ENCODE measurements at regions not wholly inside any gene's neighbourhood (a gene's known extent, or its start where the extent isn't known, plus 50 kb on each side); places are given as distances from the start of the nearest gene placed in this dataset.
A peak's percentile ranks its signal among the peaks of the same experiment; 100 is the strongest.

GRCh38 chr1:229756666-229757065 is 130.6 kb downstream of the URB2 start:
- ChIA-PET POLR2A (no interaction called here), CTCF (no interaction called here)
- Histone ChIP-seq H3K36me3 (ENCODE audit: control insufficient read depth, insufficient read depth, low read length) (no peaks in the 10 kb centered on the region), H3K4me3 (ENCODE audit: low read depth, low read length) (no peak overlapping the region), H3K27me3 (ENCODE audit: control insufficient read depth, insufficient read depth, low read length) (no peaks in the 10 kb centered on the region)
- TF ChIP-seq, protein P1, sequence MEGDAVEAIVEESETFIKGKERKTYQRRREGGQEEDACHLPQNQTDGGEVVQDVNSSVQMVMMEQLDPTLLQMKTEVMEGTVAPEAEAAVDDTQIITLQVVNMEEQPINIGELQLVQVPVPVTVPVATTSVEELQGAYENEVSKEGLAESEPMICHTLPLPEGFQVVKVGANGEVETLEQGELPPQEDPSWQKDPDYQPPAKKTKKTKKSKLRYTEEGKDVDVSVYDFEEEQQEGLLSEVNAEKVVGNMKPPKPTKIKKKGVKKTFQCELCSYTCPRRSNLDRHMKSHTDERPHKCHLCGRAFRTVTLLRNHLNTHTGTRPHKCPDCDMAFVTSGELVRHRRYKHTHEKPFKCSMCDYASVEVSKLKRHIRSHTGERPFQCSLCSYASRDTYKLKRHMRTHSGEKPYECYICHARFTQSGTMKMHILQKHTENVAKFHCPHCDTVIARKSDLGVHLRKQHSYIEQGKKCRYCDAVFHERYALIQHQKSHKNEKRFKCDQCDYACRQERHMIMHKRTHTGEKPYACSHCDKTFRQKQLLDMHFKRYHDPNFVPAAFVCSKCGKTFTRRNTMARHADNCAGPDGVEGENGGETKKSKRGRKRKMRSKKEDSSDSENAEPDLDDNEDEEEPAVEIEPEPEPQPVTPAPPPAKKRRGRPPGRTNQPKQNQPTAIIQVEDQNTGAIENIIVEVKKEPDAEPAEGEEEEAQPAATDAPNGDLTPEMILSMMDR (IDR thresholded peaks at IDR 0.05; ENCODE audit: insufficient read depth, low read depth, low read length), result no peak
- DNase-seq (ENCODE audit: low read depth), result peak; percentile 51

DNA sequence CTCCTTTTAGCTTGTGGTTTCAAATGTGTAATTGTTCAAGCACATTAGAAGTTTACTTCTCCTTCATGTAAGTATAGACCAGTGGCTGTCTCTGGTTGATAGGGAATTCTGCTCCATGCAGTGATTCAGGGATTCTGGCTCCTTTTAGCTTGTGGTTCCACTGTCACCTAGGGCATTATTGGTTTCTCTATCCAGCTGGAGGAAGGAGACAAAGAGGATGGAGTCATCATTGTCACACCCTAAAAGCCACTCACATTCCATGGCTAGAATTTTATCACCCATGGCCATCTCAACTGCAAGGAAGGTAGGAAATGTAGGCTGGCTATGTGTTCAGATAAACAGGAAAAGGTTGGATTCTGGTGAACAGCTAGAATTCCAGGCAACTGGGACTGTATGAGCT is 131.2 kb downstream of the URB2 start:
- TF ChIP-seq, protein P1 (IDR thresholded peaks at IDR 0.05; ENCODE audit: insufficient read depth, low read depth, low read length), result no peak
- ChIA-PET POLR2A (no interaction called here), CTCF (no interaction called here)
- H3K36me3 ChIP-seq (ENCODE audit: control insufficient read depth, insufficient read depth, low read length), result no peaks in the 10 kb centered on the region
- H3K27me3 ChIP-seq (ENCODE audit: control insufficient read depth, insufficient read depth, low read length), result no peaks in the 10 kb centered on the region
- no peak overlapping the region for H3K4me3 ChIP-seq (ENCODE audit: low read depth, low read length)
- DNase-seq (ENCODE audit: low read depth), result no peak

DNA sequence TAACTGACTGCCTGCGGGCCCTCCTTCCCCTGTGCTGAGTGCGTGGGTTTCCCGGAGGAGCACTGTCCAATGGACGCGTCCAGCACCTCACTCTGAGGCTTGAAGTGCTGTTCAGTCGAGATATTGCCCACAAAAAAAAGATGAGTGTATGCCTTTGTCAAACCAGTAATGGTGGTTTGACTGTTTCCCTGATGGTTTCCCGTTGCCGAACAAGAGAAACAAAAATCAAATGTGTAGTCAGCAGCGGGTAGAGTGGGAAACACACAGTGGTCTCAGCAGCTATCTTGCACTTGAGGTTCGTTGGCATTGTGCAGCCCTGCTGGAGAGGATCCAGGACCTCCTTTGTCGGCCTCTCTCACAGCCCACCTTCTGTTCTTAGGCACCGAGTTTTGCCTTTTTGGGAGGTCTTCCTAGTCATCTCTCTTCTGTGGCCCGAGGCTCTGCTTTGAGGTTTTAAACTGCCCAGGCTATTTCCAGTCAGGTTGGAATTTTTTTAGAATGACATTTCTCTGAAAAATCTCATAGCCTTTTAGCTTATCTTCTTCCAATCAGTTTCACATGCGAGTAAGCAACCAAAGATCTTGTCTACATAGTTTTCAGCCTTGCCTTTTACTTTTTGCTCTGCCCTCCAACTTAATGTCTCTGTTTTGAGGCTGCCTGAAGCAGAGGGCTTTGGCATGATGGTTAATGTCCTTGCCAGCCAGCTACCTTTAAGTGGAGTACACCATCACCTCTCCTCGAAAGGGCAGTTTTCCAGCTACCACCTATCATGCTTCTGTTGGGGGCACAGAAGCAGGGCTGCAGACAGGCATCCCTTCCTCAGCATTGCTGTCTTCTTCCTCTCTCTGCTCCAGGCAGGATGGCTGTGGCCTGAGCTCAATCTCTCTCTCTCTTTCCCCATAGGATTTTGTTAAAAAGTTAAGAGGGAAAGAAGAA is 132.3 kb downstream of the URB2 start:
- no peaks in the 10 kb centered on the region for H3K36me3 ChIP-seq (ENCODE audit: control insufficient read depth, insufficient read depth, low read length)
- TF ChIP-seq, protein P1 (IDR thresholded peaks at IDR 0.05; ENCODE audit: insufficient read depth, low read depth, low read length), result no peak
- DNase-seq (ENCODE audit: low read depth), result peak; percentile 47
- H3K27me3 ChIP-seq (ENCODE audit: control insufficient read depth, insufficient read depth, low read length), result no peaks in the 10 kb centered on the region
- H3K4me3 ChIP-seq (ENCODE audit: low read depth, low read length), result no peak overlapping the region
- CTCF ChIA-PET, result no interaction called here
- POLR2A ChIA-PET, result no interaction called here

- H3K4me3 ChIP-seq (ENCODE audit: low read depth, low read length), result no peak overlapping the region
- TF ChIP-seq, protein P1 (IDR thresholded peaks at IDR 0.05; ENCODE audit: insufficient read depth, low read depth, low read length), result no peak
- peak; percentile 19 for DNase-seq (ENCODE audit: low read depth)
- CTCF ChIA-PET, result no interaction called here
- no peaks in the 10 kb centered on the region for H3K27me3 ChIP-seq (ENCODE audit: control insufficient read depth, insufficient read depth, low read length)
- POLR2A ChIA-PET, result no interaction called here
- no peaks in the 10 kb centered on the region for H3K36me3 ChIP-seq (ENCODE audit: control insufficient read depth, insufficient read depth, low read length)
These were observed 133.0 kb downstream of the URB2 start for GRCh38 chr1:229759037-229759435.

- TF ChIP-seq, protein P1 (IDR thresholded peaks at IDR 0.05; ENCODE audit: insufficient read depth, low read depth, low read length), result no peak
- POLR2A ChIA-PET, result no interaction called here
- no peaks in the 10 kb centered on the region for H3K36me3 ChIP-seq (ENCODE audit: control insufficient read depth, insufficient read depth, low read length)
- H3K4me3 ChIP-seq (ENCODE audit: low read depth, low read length), result no peak overlapping the region
- H3K27me3 ChIP-seq (ENCODE audit: control insufficient read depth, insufficient read depth, low read length), result no peaks in the 10 kb centered on the region
- CTCF ChIA-PET, result no interaction called here
- DNase-seq (ENCODE audit: low read depth), result no peak
These were observed 133.5 kb downstream of the URB2 start for GRCh38 chr1:229759586-229759985.
